ENCODE measurements at regions not wholly inside any gene's neighbourhood (a gene's known extent, or its start where the extent isn't known, plus 50 kb on each side); places are given as distances from the start of the nearest gene placed in this dataset.
A peak's percentile ranks its signal among the peaks of the same experiment; 100 is the strongest.

DNA sequence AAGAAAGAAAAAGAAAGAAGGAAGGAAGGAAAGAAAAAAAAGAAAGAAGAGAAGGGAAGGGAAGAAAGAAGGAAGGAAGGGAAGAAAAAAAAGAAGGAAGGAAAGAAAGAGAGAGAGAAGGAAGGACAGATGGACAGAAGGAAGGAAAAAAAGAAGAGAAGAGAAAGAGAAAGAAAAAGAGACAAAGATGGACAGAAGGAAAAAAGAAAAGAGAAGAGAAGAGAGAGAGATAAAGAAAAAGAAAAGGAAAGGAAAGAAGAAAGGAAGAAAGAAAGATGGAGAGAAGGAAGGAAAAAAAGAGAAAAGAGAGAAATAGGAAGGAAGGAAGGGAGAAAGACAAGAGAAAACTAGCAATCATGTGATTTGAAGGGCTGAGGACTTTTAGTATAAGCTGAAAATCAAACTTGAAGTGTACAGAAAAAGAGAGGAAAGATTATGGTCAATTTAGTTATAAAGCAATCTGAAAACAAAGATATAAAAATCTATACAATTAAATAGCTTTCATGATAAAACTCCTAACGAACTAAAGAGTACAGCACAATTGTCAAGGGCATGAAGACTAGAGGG is 115.3 kb downstream of the LTN1 start:
- H3K4me3 ChIP-seq (replicated peaks; ENCODE audit: low read depth, low read length), result no peak overlapping the region
- TF ChIP-seq, protein P1, sequence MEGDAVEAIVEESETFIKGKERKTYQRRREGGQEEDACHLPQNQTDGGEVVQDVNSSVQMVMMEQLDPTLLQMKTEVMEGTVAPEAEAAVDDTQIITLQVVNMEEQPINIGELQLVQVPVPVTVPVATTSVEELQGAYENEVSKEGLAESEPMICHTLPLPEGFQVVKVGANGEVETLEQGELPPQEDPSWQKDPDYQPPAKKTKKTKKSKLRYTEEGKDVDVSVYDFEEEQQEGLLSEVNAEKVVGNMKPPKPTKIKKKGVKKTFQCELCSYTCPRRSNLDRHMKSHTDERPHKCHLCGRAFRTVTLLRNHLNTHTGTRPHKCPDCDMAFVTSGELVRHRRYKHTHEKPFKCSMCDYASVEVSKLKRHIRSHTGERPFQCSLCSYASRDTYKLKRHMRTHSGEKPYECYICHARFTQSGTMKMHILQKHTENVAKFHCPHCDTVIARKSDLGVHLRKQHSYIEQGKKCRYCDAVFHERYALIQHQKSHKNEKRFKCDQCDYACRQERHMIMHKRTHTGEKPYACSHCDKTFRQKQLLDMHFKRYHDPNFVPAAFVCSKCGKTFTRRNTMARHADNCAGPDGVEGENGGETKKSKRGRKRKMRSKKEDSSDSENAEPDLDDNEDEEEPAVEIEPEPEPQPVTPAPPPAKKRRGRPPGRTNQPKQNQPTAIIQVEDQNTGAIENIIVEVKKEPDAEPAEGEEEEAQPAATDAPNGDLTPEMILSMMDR (IDR thresholded peaks at IDR 0.05; ENCODE audit: low read length, missing control alignments), result no peak
- DNase-seq (ENCODE audit: low read depth), result no peak

- DNase-seq (ENCODE audit: low read depth), result no peak
- no peak overlapping the region for H3K4me3 ChIP-seq (replicated peaks; ENCODE audit: low read depth, low read length)
- TF ChIP-seq, protein P1 (IDR thresholded peaks at IDR 0.05; ENCODE audit: low read length, missing control alignments), result no peak
Observed at GRCh38 chr21:28875078-28875477, 117.6 kb downstream of the LTN1 start.

DNA sequence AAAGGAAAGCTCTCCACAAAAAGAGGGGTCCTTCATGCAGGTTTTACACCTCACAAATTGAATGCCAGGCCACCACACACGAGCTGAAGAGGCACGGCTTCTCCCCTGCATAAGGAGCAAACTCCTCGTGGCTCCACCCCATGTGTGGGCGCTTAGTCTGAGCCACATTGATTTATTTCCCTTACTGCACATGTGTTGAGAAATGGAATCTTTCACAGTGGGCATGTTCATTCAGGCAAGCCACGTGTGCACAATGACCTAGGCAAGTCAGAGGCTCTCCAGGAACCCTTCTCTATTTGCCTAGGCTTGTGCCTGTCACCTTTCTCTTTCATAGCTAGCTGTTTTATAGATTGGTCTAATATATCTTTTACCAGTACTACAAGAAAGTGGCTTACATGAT is 120.5 kb downstream of the LTN1 start:
- TF ChIP-seq, protein P1 (IDR thresholded peaks at IDR 0.05; ENCODE audit: low read length, missing control alignments), result no peak
- H3K4me3 ChIP-seq (replicated peaks; ENCODE audit: low read depth, low read length), result no peak overlapping the region
- no peak for DNase-seq (ENCODE audit: low read depth)

DNA sequence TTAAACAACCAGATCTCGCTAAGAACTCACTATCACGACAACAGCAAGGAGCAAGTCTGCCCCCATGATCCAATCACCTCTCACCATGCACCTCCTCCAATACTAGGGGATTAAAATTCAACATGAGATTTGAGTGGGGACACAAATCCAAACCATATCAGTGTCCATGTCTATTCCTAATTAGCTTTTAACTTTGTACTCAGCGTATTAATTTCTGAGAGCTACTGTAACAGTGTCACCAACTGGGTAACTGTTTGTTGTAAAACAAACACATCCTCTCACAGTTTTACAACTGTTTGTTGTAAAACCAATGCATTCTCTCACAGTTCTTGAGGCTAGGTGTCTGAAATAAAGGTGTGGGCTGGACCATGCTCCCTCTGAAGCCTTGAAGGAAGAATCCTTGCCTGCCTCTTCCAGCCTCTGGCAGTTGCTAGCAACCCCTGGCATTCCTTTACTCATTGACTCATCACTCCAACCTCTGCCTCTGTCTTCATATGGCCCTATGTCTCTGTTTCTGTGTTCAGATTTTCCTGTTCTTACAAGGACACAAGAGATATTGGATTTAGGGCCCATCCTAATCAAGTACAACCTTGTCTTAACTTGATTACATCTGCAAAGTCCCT is 121.2 kb downstream of the LTN1 start:
- TF ChIP-seq, protein P1 (IDR thresholded peaks at IDR 0.05; ENCODE audit: low read length, missing control alignments), result no peak
- no peak for DNase-seq (ENCODE audit: low read depth)

GRCh38 chr21:28867401-28867800 is 125.3 kb downstream of the LTN1 start:
- TF ChIP-seq, protein P1 (IDR thresholded peaks at IDR 0.05; ENCODE audit: low read length, missing control alignments), result no peak
- no peak overlapping the region for H3K4me3 ChIP-seq (replicated peaks; ENCODE audit: low read depth, low read length)
- DNase-seq (ENCODE audit: low read depth), result peak; percentile 14

More for the DNA sequence above, 121.2 kb downstream of the LTN1 start:
- no peak overlapping the region for H3K4me3 ChIP-seq (replicated peaks; ENCODE audit: low read depth, low read length)

DNA sequence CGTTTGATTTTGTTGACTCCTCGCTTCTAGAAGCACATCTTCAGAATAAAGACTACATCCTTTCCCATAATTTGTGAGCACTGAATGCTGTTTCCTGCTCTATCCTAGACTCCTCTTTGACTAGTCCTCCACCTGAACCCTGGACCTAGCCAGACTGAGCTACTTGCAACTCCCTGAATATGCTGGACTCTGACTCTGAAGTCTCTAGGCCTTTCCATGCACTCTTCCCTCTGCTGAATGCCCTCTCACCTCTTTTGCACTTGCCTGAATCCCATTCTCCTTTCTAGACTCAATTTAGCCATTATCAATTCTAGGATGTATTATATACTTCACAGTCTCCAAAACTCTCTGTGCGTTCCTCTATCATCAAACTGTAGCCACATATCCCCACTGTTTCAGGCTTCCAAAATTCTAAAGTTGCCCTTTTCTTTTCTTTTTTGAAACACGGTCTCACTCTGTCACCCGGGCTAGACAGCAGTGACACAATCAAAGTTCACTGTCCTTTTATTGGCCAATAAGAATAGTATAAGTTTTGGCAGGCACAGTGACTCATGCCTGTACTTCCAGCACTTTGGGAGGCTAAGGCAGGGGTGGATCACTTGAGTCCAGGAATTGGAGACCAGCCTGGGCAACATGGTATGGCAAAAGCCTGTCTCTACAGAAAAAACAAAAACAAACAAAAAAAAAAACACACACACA is 127.0 kb downstream of the LTN1 start:
- H3K4me3 ChIP-seq (replicated peaks; ENCODE audit: low read depth, low read length), result no peak overlapping the region
- TF ChIP-seq, protein P1 (IDR thresholded peaks at IDR 0.05; ENCODE audit: low read length, missing control alignments), result no peak
- no peak for DNase-seq (ENCODE audit: low read depth)
